ENCODE measurements at regions not wholly inside any gene's neighbourhood (a gene's known extent, or its start where the extent isn't known, plus 50 kb on each side); places are given as distances from the start of the nearest gene placed in this dataset.

- Histone ChIP-seq H3K9me3 (replicated peaks in 1 of 3) (no peaks in the 10 kb centered on the region), H3K4me1 (replicated peaks in 1 of 2) (no peaks in the 10 kb centered on the region), H3K36me3 (replicated peaks in 1 of 2) (no peaks in the 10 kb centered on the region), H3K4me3 (no peak overlapping the region), H3K27me3 (no peaks in the 10 kb centered on the region), H3K27ac (no peak overlapping the region)
- no peak for DNase-seq
- intact Hi-C loops (cut with DNase I), result no loop called here
- 85 to 89% (median 86%) methylated on average over 10 of the region's 10 CpGs for WGBS, 4 donors
- no peak for TF ChIP-seq POLR2A (IDR thresholded peaks at IDR 0.05)
- no peak for TF ChIP-seq CTCF (IDR thresholded peaks at IDR 0.05)
Measured at GRCh38 chr5:79875230-79875629, 115.8 kb downstream of the MTX3 start.

- Histone ChIP-seq H3K4me1 (replicated peaks in 1 of 2) (no peaks in the 10 kb centered on the region), H3K9me3 (replicated peaks in 1 of 3) (no peaks in the 10 kb centered on the region), H3K36me3 (replicated peaks in 1 of 2) (no peaks in the 10 kb centered on the region), H3K27ac (no peak overlapping the region), H3K4me3 (no peak overlapping the region), H3K27me3 (no peaks in the 10 kb centered on the region)
- WGBS, 4 donors, result 87 to 93% (median 88%) methylated on average over 8 of the region's 8 CpGs
- no peak for TF ChIP-seq POLR2A (IDR thresholded peaks at IDR 0.05)
- no peak for TF ChIP-seq CTCF (IDR thresholded peaks at IDR 0.05)
- intact Hi-C loops (cut with DNase I), result no loop called here
- DNase-seq, result no peak
Measured at GRCh38 chr5:79873187-79873586, 117.9 kb downstream of the MTX3 start.

- Histone ChIP-seq H3K4me1 (replicated peaks in 1 of 2) (no peaks in the 10 kb centered on the region), H3K36me3 (replicated peaks in 1 of 2) (no peaks in the 10 kb centered on the region), H3K9me3 (replicated peaks in 1 of 3) (no peaks in the 10 kb centered on the region), H3K27me3 (no peaks in the 10 kb centered on the region), H3K27ac (no peak overlapping the region), H3K4me3 (no peak overlapping the region)
- WGBS, 4 donors, result 63 to 67% (median 67%) methylated on average over 3 of the region's 3 CpGs
- TF ChIP-seq POLR2A (IDR thresholded peaks at IDR 0.05), result no peak
- no peak for TF ChIP-seq CTCF (IDR thresholded peaks at IDR 0.05)
- no peak for DNase-seq
- intact Hi-C loops (cut with DNase I), result no loop called here
Measured at GRCh38 chr5:79872291-79872690, 118.8 kb downstream of the MTX3 start.

GRCh38 chr5:79871364-79872120 lies 119.5 kb downstream of the MTX3 start:
- DNase-seq, result no peak
- Histone ChIP-seq H3K27ac (no peak overlapping the region), H3K27me3 (no peaks in the 10 kb centered on the region), H3K36me3 (replicated peaks in 1 of 2) (no peaks in the 10 kb centered on the region), H3K4me1 (replicated peaks in 1 of 2) (no peaks in the 10 kb centered on the region), H3K9me3 (replicated peaks in 1 of 3) (no peaks in the 10 kb centered on the region), H3K4me3 (no peak overlapping the region)
- TF ChIP-seq POLR2A (IDR thresholded peaks at IDR 0.05) (no peak), CTCF (IDR thresholded peaks at IDR 0.05) (no peak)
- 78 to 91% (median 85%) methylated on average over 8 of the region's 8 CpGs for WGBS, 4 donors
- intact Hi-C loops (cut with DNase I), result no loop called here

Measured in adrenal gland (tissue), 9 donors.